ENCODE measurements at regions not wholly inside any gene's neighbourhood (a gene's known extent, or its start where the extent isn't known, plus 50 kb on each side); places are given as distances from the start of the nearest gene placed in this dataset.
"Not testable (repeated sequence)": the region's sequence is repeated elsewhere in the genome, so short reads cannot be mapped to it uniquely, and the experiment has no call there.

GRCh38 chr5:79886925-79887655 is 104.0 kb downstream of the MTX3 start:
- H3K4me3 Mint-ChIP-seq, result no peak overlapping the region
- DNase-seq, result no peak
- no peak overlapping the region for H3K27ac Mint-ChIP-seq
- peaks cover 14% of the 10 kb centered on the region for H3K9me3 Mint-ChIP-seq
- ChIA-PET CTCF (interaction anchor here (0.6 kb wide), 1 partner anchor 520 kb away, joined by 3 read pairs; no protein-coding TSS in a partner anchor), POLR2A (no interaction called here)
- H3K36me3 Mint-ChIP-seq, result no peaks in the 10 kb centered on the region
- intact Hi-C loops (cut with micrococcal nuclease), result no loop called here
- H3K27me3 Mint-ChIP-seq, result peaks cover 10% of the 10 kb centered on the region
- H3K4me1 Mint-ChIP-seq (ENCODE audit: low read depth), result no peaks in the 10 kb centered on the region

- ChIA-PET POLR2A (no interaction called here), CTCF (interaction anchor here (0.6 kb wide), 1 partner anchor 520 kb away, joined by 3 read pairs; no protein-coding TSS in a partner anchor)
- intact Hi-C loops (cut with micrococcal nuclease), result no loop called here
- DNase-seq, result no peak
- Mint-ChIP-seq H3K4me1 (ENCODE audit: low read depth) (no peaks in the 10 kb centered on the region), H3K36me3 (no peaks in the 10 kb centered on the region), H3K4me3 (no peak overlapping the region), H3K27ac (no peak overlapping the region), H3K27me3 (peaks cover 8% of the 10 kb centered on the region), H3K9me3 (peaks cover 14% of the 10 kb centered on the region)
These were observed 104.6 kb downstream of the MTX3 start for GRCh38 chr5:79886456-79886855.

- CTCF ChIA-PET, result interaction anchor here (1.3 kb wide), 1 partner anchor 203 kb away, joined by 5 read pairs; no protein-coding TSS in a partner anchor
- intact Hi-C loops (cut with micrococcal nuclease); H3K27ac Mint-ChIP-seq; POLR2A ChIA-PET; H3K4me3 Mint-ChIP-seq; DNase-seq; H3K9me3 Mint-ChIP-seq; H3K36me3 Mint-ChIP-seq; H3K4me1 Mint-ChIP-seq (ENCODE audit: low read depth); H3K27me3 Mint-ChIP-seq: not testable (repeated sequence)
These were observed 111.2 kb downstream of the MTX3 start for GRCh38 chr5:79879880-79880279.

- peak; percentile 67 for DNase-seq
- Mint-ChIP-seq H3K27ac (no peak overlapping the region), H3K27me3 (peaks cover 2% of the 10 kb centered on the region), H3K9me3 (peaks cover 3% of the 10 kb centered on the region), H3K36me3 (no peaks in the 10 kb centered on the region), H3K4me1 (ENCODE audit: low read depth) (no peaks in the 10 kb centered on the region), H3K4me3 (no peak overlapping the region)
- intact Hi-C loops (cut with micrococcal nuclease), result loop anchor here (1.0 kb wide), 1 partner anchor 204 kb away; no protein-coding TSS in a partner anchor
- ChIA-PET CTCF (interaction anchor here (0.7 to 4.3 kb wide), 15 partner anchors 11 to 429 kb away, joined by 3 to 98 read pairs (median 3); no protein-coding TSS in a partner anchor), POLR2A (no interaction called here)
These were observed 112.2 kb downstream of the MTX3 start for GRCh38 chr5:79878721-79879336.

- Mint-ChIP-seq H3K9me3 (peaks cover 3% of the 10 kb centered on the region), H3K4me1 (ENCODE audit: low read depth) (no peaks in the 10 kb centered on the region), H3K36me3 (no peaks in the 10 kb centered on the region), H3K27me3 (peaks cover 2% of the 10 kb centered on the region), H3K4me3 (no peak overlapping the region), H3K27ac (no peak overlapping the region)
- ChIA-PET POLR2A (no interaction called here), CTCF (interaction anchor here (0.8 to 4.3 kb wide), 13 partner anchors 10 to 317 kb away, joined by 3 to 98 read pairs (median 3); no protein-coding TSS in a partner anchor)
- DNase-seq, result no peak
- intact Hi-C loops (cut with micrococcal nuclease), result loop anchor here (1.0 kb wide), 1 partner anchor 205 kb away; no protein-coding TSS in a partner anchor
These were observed 112.9 kb downstream of the MTX3 start for GRCh38 chr5:79878136-79878679.

- Mint-ChIP-seq H3K9me3 (peaks cover 3% of the 10 kb centered on the region), H3K27ac (no peak overlapping the region), H3K4me1 (ENCODE audit: low read depth) (no peaks in the 10 kb centered on the region), H3K36me3 (no peaks in the 10 kb centered on the region), H3K4me3 (no peak overlapping the region), H3K27me3 (peaks cover 2% of the 10 kb centered on the region)
- intact Hi-C loops (cut with micrococcal nuclease), result no loop called here
- CTCF ChIA-PET, result interaction anchor here (0.7 to 4.3 kb wide), 2 partner anchors 160 to 207 kb away, joined by 3 to 98 read pairs; no protein-coding TSS in a partner anchor
- POLR2A ChIA-PET, result no interaction called here
- DNase-seq, result no peak
These were observed 114.6 kb downstream of the MTX3 start for GRCh38 chr5:79876456-79876855.

- Mint-ChIP-seq H3K27ac (no peak overlapping the region), H3K9me3 (peaks cover 3% of the 10 kb centered on the region), H3K4me3 (no peak overlapping the region), H3K36me3 (no peaks in the 10 kb centered on the region), H3K27me3 (peaks cover 5% of the 10 kb centered on the region), H3K4me1 (ENCODE audit: low read depth) (no peaks in the 10 kb centered on the region)
- ChIA-PET CTCF (interaction anchor here (1.4 to 4.3 kb wide), 2 partner anchors 208 kb away, joined by 5 to 98 read pairs; no protein-coding TSS in a partner anchor), POLR2A (no interaction called here)
- intact Hi-C loops (cut with micrococcal nuclease), result no loop called here
- no peak for DNase-seq
These were observed 115.8 kb downstream of the MTX3 start for GRCh38 chr5:79875230-79875629.

GRCh38 chr5:79873187-79873586 is 117.9 kb downstream of the MTX3 start:
- no peak for DNase-seq
- ChIA-PET CTCF (interaction anchor here (1.3 kb wide), 1 partner anchor 9 kb away, joined by 3 read pairs; no protein-coding TSS in a partner anchor), POLR2A (no interaction called here)
- no peaks in the 10 kb centered on the region for H3K36me3 Mint-ChIP-seq
- intact Hi-C loops (cut with micrococcal nuclease), result no loop called here
- H3K27me3 Mint-ChIP-seq, result peaks cover 6% of the 10 kb centered on the region
- no peaks in the 10 kb centered on the region for H3K4me1 Mint-ChIP-seq (ENCODE audit: low read depth)
- H3K4me3 Mint-ChIP-seq, result no peak overlapping the region
- no peak overlapping the region for H3K27ac Mint-ChIP-seq
- no peaks in the 10 kb centered on the region for H3K9me3 Mint-ChIP-seq

GRCh38 chr5:79872291-79872690 is 118.8 kb downstream of the MTX3 start:
- CTCF ChIA-PET, result no interaction called here
- H3K9me3 Mint-ChIP-seq, result no peaks in the 10 kb centered on the region
- POLR2A ChIA-PET, result no interaction called here

GRCh38 chr5:79871364-79872120 is 119.5 kb downstream of the MTX3 start:
- DNase-seq, result no peak
- Mint-ChIP-seq H3K27ac (no peak overlapping the region), H3K36me3 (no peaks in the 10 kb centered on the region), H3K27me3 (peaks cover 6% of the 10 kb centered on the region), H3K4me3 (no peak overlapping the region), H3K4me1 (ENCODE audit: low read depth) (no peaks in the 10 kb centered on the region), H3K9me3 (no peaks in the 10 kb centered on the region)
- intact Hi-C loops (cut with micrococcal nuclease), result no loop called here
- ChIA-PET POLR2A (no interaction called here), CTCF (no interaction called here)

More at GRCh38 chr5:79872291-79872690, 118.8 kb downstream of the MTX3 start:
- no peak for DNase-seq
- Mint-ChIP-seq H3K4me3 (no peak overlapping the region), H3K27me3 (peaks cover 6% of the 10 kb centered on the region), H3K27ac (no peak overlapping the region), H3K36me3 (no peaks in the 10 kb centered on the region), H3K4me1 (ENCODE audit: low read depth) (no peaks in the 10 kb centered on the region)
- intact Hi-C loops (cut with micrococcal nuclease), result no loop called here

- POLR2A ChIA-PET, result no interaction called here
- Mint-ChIP-seq H3K27me3 (peaks cover 7% of the 10 kb centered on the region), H3K27ac (no peak overlapping the region), H3K9me3 (no peaks in the 10 kb centered on the region), H3K4me1 (ENCODE audit: low read depth) (no peaks in the 10 kb centered on the region), H3K4me3 (no peak overlapping the region), H3K36me3 (peaks cover 2% of the 10 kb centered on the region)
- CTCF ChIA-PET, result interaction anchor here (1.9 kb wide), 1 partner anchor 10 kb away, joined by 7 read pairs; no protein-coding TSS in a partner anchor
- intact Hi-C loops (cut with micrococcal nuclease), result no loop called here
- no peak for DNase-seq
These were observed 122.8 kb downstream of the MTX3 start for GRCh38 chr5:79868163-79868670.

Data from activated CD4-positive, alpha-beta memory T cell treated with anti-CD3 and anti-CD28 coated beads for 36 hours (primary cell).